ENCODE measurements at regions not wholly inside any gene's neighbourhood (a gene's known extent, or its start where the extent isn't known, plus 50 kb on each side); places are given as distances from the start of the nearest gene placed in this dataset.

GRCh38 chr3:180378496-180378895, 223.5 kb upstream of the TTC14 start:
- Histone ChIP-seq H3K14ac (ENCODE audit: low read length in 2 of 2) (no peak overlapping the region), H2AK5ac (ENCODE audit: low read length, severe bottlenecking) (no peak overlapping the region), H3K27ac (ENCODE audit: low read length, poor library complexity, severe bottlenecking) (no peak overlapping the region), H3K9ac (ENCODE audit: low read length) (no peak overlapping the region), H4K91ac (ENCODE audit: low read length) (no peak overlapping the region), H3K18ac (ENCODE audit: low read depth in 1 of 2, low read length in 2 of 2) (no peak overlapping the region), H2BK120ac (ENCODE audit: low read depth, low read length) (no peak overlapping the region), H3K9me3 (ENCODE audit: control insufficient read depth, low read length) (no peaks in the 10 kb centered on the region), H3K4me2 (ENCODE audit: low read length, poor library complexity, severe bottlenecking) (no peak overlapping the region), H3K4me1 (ENCODE audit: control insufficient read depth, insufficient read depth, low read depth, low read length) (no peaks in the 10 kb centered on the region), H2BK15ac (ENCODE audit: low read depth, poor library complexity, severe bottlenecking) (no peak overlapping the region), H3K79me1 (replicated peaks; ENCODE audit: low read length, poor library complexity, severe bottlenecking) (no peaks in the 10 kb centered on the region), H2BK5ac (ENCODE audit: low read depth, low read length, poor library complexity, severe bottlenecking) (no peak overlapping the region), H3K36me3 (ENCODE audit: control insufficient read depth in 1 of 2, insufficient read depth in 2 of 2, low read depth in 1 of 2, low read length in 2 of 2) (no peaks in the 10 kb centered on the region), H3K23ac (ENCODE audit: low read length in 2 of 2) (no peak overlapping the region), H4K8ac (ENCODE audit: low read length) (no peak overlapping the region), H2BK12ac (ENCODE audit: low read length in 2 of 2) (no peak overlapping the region), H3K27me3 (ENCODE audit: control insufficient read depth in 1 of 2, insufficient read depth in 1 of 2, low read length in 2 of 2) (no peaks in the 10 kb centered on the region), H3K4ac (ENCODE audit: low read depth in 1 of 2, low read length in 2 of 2) (no peak overlapping the region), H3K4me3 (ENCODE audit: insufficient read depth in 1 of 2, low read depth in 1 of 2, low read length in 2 of 2) (no peak overlapping the region), H2AFZ (ENCODE audit: low read depth, low read length) (no peak overlapping the region)
- DNase-seq: no peak
- 79% methylated on average over 3 of the region's 4 CpGs for WGBS

- Histone ChIP-seq H3K36me3 (ENCODE audit: control insufficient read depth in 1 of 2, insufficient read depth in 2 of 2, low read depth in 1 of 2, low read length in 2 of 2) (no peaks in the 10 kb centered on the region), H2AK5ac (ENCODE audit: low read length, severe bottlenecking) (no peak overlapping the region), H2BK15ac (ENCODE audit: low read depth, poor library complexity, severe bottlenecking) (no peak overlapping the region), H3K4me1 (ENCODE audit: control insufficient read depth, insufficient read depth, low read depth, low read length) (no peaks in the 10 kb centered on the region), H3K18ac (ENCODE audit: low read depth in 1 of 2, low read length in 2 of 2) (no peak overlapping the region), H3K4ac (ENCODE audit: low read depth in 1 of 2, low read length in 2 of 2) (no peak overlapping the region), H4K91ac (ENCODE audit: low read length) (no peak overlapping the region), H3K27me3 (ENCODE audit: control insufficient read depth in 1 of 2, insufficient read depth in 1 of 2, low read length in 2 of 2) (no peaks in the 10 kb centered on the region), H3K4me2 (ENCODE audit: low read length, poor library complexity, severe bottlenecking) (no peak overlapping the region), H3K4me3 (ENCODE audit: insufficient read depth in 1 of 2, low read depth in 1 of 2, low read length in 2 of 2) (no peak overlapping the region), H2BK5ac (ENCODE audit: low read depth, low read length, poor library complexity, severe bottlenecking) (no peak overlapping the region), H3K79me1 (replicated peaks; ENCODE audit: low read length, poor library complexity, severe bottlenecking) (no peaks in the 10 kb centered on the region), H3K14ac (ENCODE audit: low read length in 2 of 2) (no peak overlapping the region), H3K9ac (ENCODE audit: low read length) (no peak overlapping the region), H2BK120ac (ENCODE audit: low read depth, low read length) (no peak overlapping the region), H2BK12ac (ENCODE audit: low read length in 2 of 2) (no peak overlapping the region), H3K9me3 (ENCODE audit: control insufficient read depth, low read length) (no peaks in the 10 kb centered on the region), H2AFZ (ENCODE audit: low read depth, low read length) (no peak overlapping the region), H3K27ac (ENCODE audit: low read length, poor library complexity, severe bottlenecking) (no peak overlapping the region), H4K8ac (ENCODE audit: low read length) (no peak overlapping the region), H3K23ac (ENCODE audit: low read length in 2 of 2) (no peak overlapping the region)
- 27% methylated on average over 2 of the region's 2 CpGs for WGBS
- DNase-seq: no peak
Measured at GRCh38 chr3:180382638-180383180, 219.3 kb upstream of the TTC14 start.

GRCh38 chr3:180383332-180384020, 218.5 kb upstream of the TTC14 start:
- Histone ChIP-seq H3K18ac (ENCODE audit: low read depth in 1 of 2, low read length in 2 of 2) (no peak overlapping the region), H2AK5ac (ENCODE audit: low read length, severe bottlenecking) (no peak overlapping the region), H2BK15ac (ENCODE audit: low read depth, poor library complexity, severe bottlenecking) (no peak overlapping the region), H2BK12ac (ENCODE audit: low read length in 2 of 2) (no peak overlapping the region), H3K36me3 (ENCODE audit: control insufficient read depth in 1 of 2, insufficient read depth in 2 of 2, low read depth in 1 of 2, low read length in 2 of 2) (no peaks in the 10 kb centered on the region), H3K79me1 (replicated peaks; ENCODE audit: low read length, poor library complexity, severe bottlenecking) (no peaks in the 10 kb centered on the region), H2BK120ac (ENCODE audit: low read depth, low read length) (no peak overlapping the region), H3K14ac (ENCODE audit: low read length in 2 of 2) (no peak overlapping the region), H3K4me3 (ENCODE audit: insufficient read depth in 1 of 2, low read depth in 1 of 2, low read length in 2 of 2) (no peak overlapping the region), H2BK5ac (ENCODE audit: low read depth, low read length, poor library complexity, severe bottlenecking) (no peak overlapping the region), H3K9ac (ENCODE audit: low read length) (no peak overlapping the region), H4K8ac (ENCODE audit: low read length) (no peak overlapping the region), H2AFZ (ENCODE audit: low read depth, low read length) (no peak overlapping the region), H3K4me1 (ENCODE audit: control insufficient read depth, insufficient read depth, low read depth, low read length) (no peaks in the 10 kb centered on the region), H3K27ac (ENCODE audit: low read length, poor library complexity, severe bottlenecking) (no peak overlapping the region), H3K9me3 (ENCODE audit: control insufficient read depth, low read length) (no peaks in the 10 kb centered on the region), H3K4me2 (ENCODE audit: low read length, poor library complexity, severe bottlenecking) (no peak overlapping the region), H3K23ac (ENCODE audit: low read length in 2 of 2) (no peak overlapping the region), H4K91ac (ENCODE audit: low read length) (no peak overlapping the region), H3K27me3 (ENCODE audit: control insufficient read depth in 1 of 2, insufficient read depth in 1 of 2, low read length in 2 of 2) (no peaks in the 10 kb centered on the region), H3K4ac (ENCODE audit: low read depth in 1 of 2, low read length in 2 of 2) (no peak overlapping the region)
- WGBS: 100% methylated on average over 2 of the region's 2 CpGs
- no peak for DNase-seq

GRCh38 chr3:180390313-180390712, 211.7 kb upstream of the TTC14 start:
- no peak for DNase-seq
- Histone ChIP-seq H2BK12ac (ENCODE audit: low read length in 2 of 2) (no peak overlapping the region), H2BK5ac (ENCODE audit: low read depth, low read length, poor library complexity, severe bottlenecking) (no peak overlapping the region), H3K27ac (ENCODE audit: low read length, poor library complexity, severe bottlenecking) (no peak overlapping the region), H4K8ac (ENCODE audit: low read length) (no peak overlapping the region), H3K27me3 (ENCODE audit: control insufficient read depth in 1 of 2, insufficient read depth in 1 of 2, low read length in 2 of 2) (no peaks in the 10 kb centered on the region), H3K18ac (ENCODE audit: low read depth in 1 of 2, low read length in 2 of 2) (no peak overlapping the region), H3K23ac (ENCODE audit: low read length in 2 of 2) (no peak overlapping the region), H3K79me1 (replicated peaks; ENCODE audit: low read length, poor library complexity, severe bottlenecking) (no peaks in the 10 kb centered on the region), H2BK15ac (ENCODE audit: low read depth, poor library complexity, severe bottlenecking) (no peak overlapping the region), H2BK120ac (ENCODE audit: low read depth, low read length) (no peak overlapping the region), H3K14ac (ENCODE audit: low read length in 2 of 2) (no peak overlapping the region), H3K4me3 (ENCODE audit: insufficient read depth in 1 of 2, low read depth in 1 of 2, low read length in 2 of 2) (no peak overlapping the region), H2AFZ (ENCODE audit: low read depth, low read length) (no peak overlapping the region), H3K36me3 (ENCODE audit: control insufficient read depth in 1 of 2, insufficient read depth in 2 of 2, low read depth in 1 of 2, low read length in 2 of 2) (no peaks in the 10 kb centered on the region), H3K9ac (ENCODE audit: low read length) (no peak overlapping the region), H3K4me1 (ENCODE audit: control insufficient read depth, insufficient read depth, low read depth, low read length) (no peaks in the 10 kb centered on the region), H4K91ac (ENCODE audit: low read length) (no peak overlapping the region), H2AK5ac (ENCODE audit: low read length, severe bottlenecking) (no peak overlapping the region), H3K4ac (ENCODE audit: low read depth in 1 of 2, low read length in 2 of 2) (no peak overlapping the region), H3K4me2 (ENCODE audit: low read length, poor library complexity, severe bottlenecking) (no peak overlapping the region), H3K9me3 (ENCODE audit: control insufficient read depth, low read length) (no peaks in the 10 kb centered on the region)
